Keratinocyte (primary cell): ENCODE measurements at regions not wholly inside any gene's neighbourhood (a gene's known extent, or its start where the extent isn't known, plus 50 kb on each side); places are given as distances from the start of the nearest gene placed in this dataset.
A peak's percentile ranks its signal among the peaks of the same experiment; 100 is the strongest.

Experiments used
- DNase-seq: peaks from one replicate; pipeline ENCODE4 v3.0.0-alpha.2; 2011; ENCODE audit warnings: low read depth, missing footprints, low spot score
- FAIRE-seq: peaks from 2 replicates; lab custom pipeline; 2011; peaks lifted over from hg19 to GRCh38; lab: Jason Lieb, UNC
- H2AFZ ChIP-seq: 2 replicates; pipeline ENCODE4 v1.6.0; 2012; ENCODE audit warnings: low read length, control low read depth, inconsistent platforms; ENCODE audit not compliant: control insufficient read depth
- H3K27ac ChIP-seq: 2 replicates; pipeline ENCODE4 v1.5.1; 2011; ENCODE audit warnings: low read length; ENCODE audit not compliant: control insufficient read depth, insufficient read depth
- H3K27me3 ChIP-seq: 3 replicates; pipeline ENCODE4 v1.6.0; 2011; ENCODE audit warnings: low read length; ENCODE audit not compliant: control insufficient read depth, insufficient read depth; ENCODE audit errors: extremely low read depth
- H3K36me3 ChIP-seq, 2 experiments: 2 replicates in 1 of 2; 3 replicates in 1 of 2; pipeline ENCODE4 v1.5.1; 2011; ENCODE audit warnings: low read length in 2 of 2, mild to moderate bottlenecking in 1 of 2; ENCODE audit not compliant: control insufficient read depth in 2 of 2, insufficient read depth in 2 of 2; ENCODE audit errors: extremely low read depth in 1 of 2
- H3K4me1 ChIP-seq: 3 replicates; pipeline ENCODE4 v1.5.1; 2011; ENCODE audit warnings: low read length; ENCODE audit not compliant: control insufficient read depth, insufficient read depth; ENCODE audit errors: extremely low read depth
- H3K4me2 ChIP-seq: 3 replicates; pipeline ENCODE4 v1.6.0; 2011; ENCODE audit warnings: low read depth, low read length; ENCODE audit not compliant: control insufficient read depth, insufficient read depth; ENCODE audit errors: extremely low read depth
- H3K4me3 ChIP-seq, 3 experiments: fragments of 200-600 bp in 1 of 3; sonication (generic) in 1 of 3; 2 replicates in 2 of 3; 3 replicates in 1 of 3; pipeline ENCODE4 v1.5.1; 2011 to 2016; ENCODE audit warnings: low read length in 3 of 3, mild to moderate bottlenecking in 3 of 3, control low read depth in 2 of 3, inconsistent platforms in 1 of 3, low read depth in 1 of 3, mixed read lengths in 1 of 3, mixed run types in 1 of 3, moderate library complexity in 1 of 3; ENCODE audit not compliant: control insufficient read depth in 2 of 3, insufficient read depth in 2 of 3; ENCODE audit errors: extremely low read depth in 1 of 3
- H3K79me2 ChIP-seq: 2 replicates; pipeline ENCODE4 v1.6.0; 2012; ENCODE audit warnings: low read length; ENCODE audit not compliant: control insufficient read depth, insufficient read depth
- H3K9ac ChIP-seq: 3 replicates; pipeline ENCODE4 v1.6.0; 2011; ENCODE audit warnings: low read length; ENCODE audit not compliant: control insufficient read depth, insufficient read depth; ENCODE audit errors: extremely low read depth
- H3K9me1 ChIP-seq: 3 replicates; pipeline ENCODE4 v1.6.0; 2011; ENCODE audit warnings: low read length; ENCODE audit not compliant: control insufficient read depth, insufficient read depth; ENCODE audit errors: extremely low read depth
- H3K9me3 ChIP-seq: 2 replicates; pipeline ENCODE4 v1.5.1; 2012; ENCODE audit warnings: low read depth, low read length; ENCODE audit not compliant: control insufficient read depth
- H4K20me1 ChIP-seq: 3 replicates; pipeline ENCODE4 v1.6.0; 2011; ENCODE audit warnings: low read length; ENCODE audit not compliant: control insufficient read depth, insufficient read depth; ENCODE audit errors: extremely low read depth
- CTCF ChIP-seq, 3 experiments: IDR thresholded peaks in 1 of 3; conservative IDR thresholded peaks in 1 of 3; optimal IDR thresholded peaks in 1 of 3; 2 replicates in 2 of 3; 3 replicates in 1 of 3; pipeline versions ENCODE3 to v1.5.1; 2011; ENCODE audit warnings: low read length in 3 of 3, mild to moderate bottlenecking in 3 of 3, moderate library complexity in 2 of 3, control low read depth in 1 of 3, inconsistent platforms in 1 of 3; ENCODE audit not compliant: insufficient read depth in 2 of 3; ENCODE audit errors: extremely low read depth in 1 of 3
- EZH2 ChIP-seq: IDR thresholded peaks from one replicate; pipeline ENCODE4 v1.6.1; 2012; ENCODE audit warnings: inconsistent platforms, mild to moderate bottlenecking, low read length, moderate library complexity
- dilution Hi-C: fragments of 300-500 bp; cut with MboI; formaldehyde crosslinking; loops from one replicate; pipeline ENCODE4 v1.7.0; 2020; ENCODE audit warnings: low sequenced_read_pairs; ENCODE audit not compliant: extremely low pct_ligation_motif_present

GRCh38 chr20:60249436-60249835 is 291.2 kb downstream of the CDH26 start:
- no peak for TF ChIP-seq CTCF (optimal IDR thresholded peaks at IDR 0.05 in 1 of 3, IDR thresholded peaks at IDR 0.05 in 1 of 3, conservative IDR thresholded peaks at IDR 0.05 in 1 of 3; ENCODE audit: extremely low read depth in 1 of 3, insufficient read depth in 2 of 3, low read length in 3 of 3)
- no peak for TF ChIP-seq EZH2
- no peaks in the 10 kb centered on the region for H3K36me3 ChIP-seq
- no peaks in the 10 kb centered on the region for H3K9me3 ChIP-seq
- peak; percentile 99 for FAIRE-seq
- no peaks in the 10 kb centered on the region for H3K79me2 ChIP-seq
- no peak overlapping the region for H3K9ac ChIP-seq
- peak overlapping the region; percentile 33 for H3K4me2 ChIP-seq
- dilution Hi-C loops: no loop called here
- peaks cover 22% of the 10 kb centered on the region for H3K4me1 ChIP-seq
- H3K27ac ChIP-seq: peak overlapping the region; percentile 11
- H3K27me3 ChIP-seq: no peaks in the 10 kb centered on the region
- H3K9me1 ChIP-seq: no peaks in the 10 kb centered on the region
- H4K20me1 ChIP-seq: no peaks in the 10 kb centered on the region
- H3K4me3 ChIP-seq: no peak overlapping the region
- no peak overlapping the region for H2AFZ ChIP-seq
- peak; percentile 98 for DNase-seq

- dilution Hi-C loops: no loop called here
- Histone ChIP-seq H3K4me1 (peaks cover 28% of the 10 kb centered on the region), H3K9me1 (no peaks in the 10 kb centered on the region), H4K20me1 (no peaks in the 10 kb centered on the region), H3K4me2 (no peak overlapping the region), H3K36me3 (no peaks in the 10 kb centered on the region), H3K79me2 (no peaks in the 10 kb centered on the region), H3K27me3 (no peaks in the 10 kb centered on the region), H3K27ac (no peak overlapping the region), H3K4me3 (no peak overlapping the region), H3K9ac (no peak overlapping the region), H3K9me3 (no peaks in the 10 kb centered on the region), H2AFZ (no peak overlapping the region)
- no peak for DNase-seq
- no peak for TF ChIP-seq EZH2
- no peak for TF ChIP-seq CTCF (optimal IDR thresholded peaks at IDR 0.05 in 1 of 3, IDR thresholded peaks at IDR 0.05 in 1 of 3, conservative IDR thresholded peaks at IDR 0.05 in 1 of 3; ENCODE audit: extremely low read depth in 1 of 3, insufficient read depth in 2 of 3, low read length in 3 of 3)
- peak; percentile 66 for FAIRE-seq
Observed at GRCh38 chr20:60250251-60250650, 292.0 kb downstream of the CDH26 start.
